ENCODE measurements at regions not wholly inside any gene's neighbourhood (a gene's known extent, or its start where the extent isn't known, plus 50 kb on each side); places are given as distances from the start of the nearest gene placed in this dataset.
"Not testable (repeated sequence)": the region's sequence is repeated elsewhere in the genome, so short reads cannot be mapped to it uniquely, and the experiment has no call there.

GRCh38 chr11:70901951-70902521 is 350.3 kb downstream of the SHANK2 start:
- DNase-seq (ENCODE audit: insufficient read length, low spot score) = no peak
- TF ChIP-seq POLR2A (IDR thresholded peaks at IDR 0.05; ENCODE audit: low read depth, low read length) = no peak
- FAIRE-seq = no peak

- not testable (repeated sequence) for DNase-seq (ENCODE audit: insufficient read length, low spot score); FAIRE-seq
These were observed 349.1 kb downstream of the SHANK2 start for GRCh38 chr11:70903229-70903628.

- no peak for TF ChIP-seq POLR2A (IDR thresholded peaks at IDR 0.05; ENCODE audit: low read depth, low read length)
- DNase-seq (ENCODE audit: insufficient read length, low spot score) (no peak), FAIRE-seq (no peak)
These were observed 346.3 kb downstream of the SHANK2 start for GRCh38 chr11:70906101-70906500.

- TF ChIP-seq POLR2A (IDR thresholded peaks at IDR 0.05; ENCODE audit: low read depth, low read length) = no peak
- DNase-seq (ENCODE audit: insufficient read length, low spot score) = no peak
- no peak for FAIRE-seq
These were observed 344.2 kb downstream of the SHANK2 start for GRCh38 chr11:70908223-70908622.

GRCh38 chr11:70910835-70911234 is 341.5 kb downstream of the SHANK2 start:
- TF ChIP-seq POLR2A (IDR thresholded peaks at IDR 0.05; ENCODE audit: low read depth, low read length) = no peak
- FAIRE-seq (no peak), DNase-seq (ENCODE audit: insufficient read length, low spot score) (no peak)

GRCh38 chr11:70912226-70912840 is 340.0 kb downstream of the SHANK2 start:
- FAIRE-seq (no peak), DNase-seq (ENCODE audit: insufficient read length, low spot score) (no peak)

GRCh38 chr11:70913715-70914231 is 338.6 kb downstream of the SHANK2 start:
- no peak for TF ChIP-seq POLR2A (IDR thresholded peaks at IDR 0.05; ENCODE audit: low read depth, low read length)
- DNase-seq (ENCODE audit: insufficient read length, low spot score) (no peak), FAIRE-seq (no peak)

More at GRCh38 chr11:70912226-70912840, 340.0 kb downstream of the SHANK2 start:
- TF ChIP-seq POLR2A (IDR thresholded peaks at IDR 0.05; ENCODE audit: low read depth, low read length) = no peak

- no peak for TF ChIP-seq POLR2A (IDR thresholded peaks at IDR 0.05; ENCODE audit: low read depth, low read length)
- DNase-seq (ENCODE audit: insufficient read length, low spot score) (no peak), FAIRE-seq (no peak)
These were observed 337.9 kb downstream of the SHANK2 start for GRCh38 chr11:70914496-70914895.

GRCh38 chr11:70915158-70915985 is 337.0 kb downstream of the SHANK2 start:
- DNase-seq (ENCODE audit: insufficient read length, low spot score) (no peak), FAIRE-seq (no peak)
- TF ChIP-seq POLR2A (IDR thresholded peaks at IDR 0.05; ENCODE audit: low read depth, low read length) = no peak

GRCh38 chr11:70916351-70916750 is 336.0 kb downstream of the SHANK2 start:
- TF ChIP-seq POLR2A (IDR thresholded peaks at IDR 0.05; ENCODE audit: low read depth, low read length) = no peak
- FAIRE-seq = no peak
- DNase-seq (ENCODE audit: insufficient read length, low spot score) = no peak

GRCh38 chr11:70918242-70918641 is 334.1 kb downstream of the SHANK2 start:
- TF ChIP-seq POLR2A (IDR thresholded peaks at IDR 0.05; ENCODE audit: low read depth, low read length) = no peak
- no peak for DNase-seq (ENCODE audit: insufficient read length, low spot score)
- FAIRE-seq = no peak

GRCh38 chr11:70921804-70922203 is 330.6 kb downstream of the SHANK2 start:
- no peak for TF ChIP-seq POLR2A (IDR thresholded peaks at IDR 0.05; ENCODE audit: low read depth, low read length)
- FAIRE-seq = no peak
- no peak for DNase-seq (ENCODE audit: insufficient read length, low spot score)

- no peak for TF ChIP-seq POLR2A (IDR thresholded peaks at IDR 0.05; ENCODE audit: low read depth, low read length)
- FAIRE-seq (no peak), DNase-seq (ENCODE audit: insufficient read length, low spot score) (no peak)
These were observed 328.3 kb downstream of the SHANK2 start for GRCh38 chr11:70924108-70924507.

- DNase-seq (ENCODE audit: insufficient read length, low spot score) (no peak), FAIRE-seq (no peak)
- TF ChIP-seq POLR2A (IDR thresholded peaks at IDR 0.05; ENCODE audit: low read depth, low read length) = no peak
These were observed 327.1 kb downstream of the SHANK2 start for GRCh38 chr11:70925238-70925637.
